Ishikawa (cell line): ENCODE measurements at regions not wholly inside any gene's neighbourhood (a gene's known extent, or its start where the extent isn't known, plus 50 kb on each side); places are given as distances from the start of the nearest gene placed in this dataset.

ENCODE experiments used
- CEBPB ChIP-seq: IDR thresholded peaks from 2 replicates; pipeline ENCODE4 v1.6.1; 2012
- CREB1 ChIP-seq: IDR thresholded peaks from 2 replicates; pipeline ENCODE4 v1.6.1; 2012; ENCODE audit warnings: low read depth
- EGR1 ChIP-seq: IDR thresholded peaks from 2 replicates; pipeline ENCODE4 v1.6.1; 2012
- EP300 ChIP-seq: IDR thresholded peaks from 2 replicates; pipeline ENCODE4 v1.6.1; 2012; ENCODE audit warnings: borderline replicate concordance
- FOXM1 ChIP-seq: IDR thresholded peaks from 2 replicates; pipeline ENCODE4 v1.6.1; 2012; ENCODE audit warnings: low read depth, borderline replicate concordance
- MAX ChIP-seq: IDR thresholded peaks from 2 replicates; pipeline ENCODE4 v1.6.1; 2012
- NFIC ChIP-seq: IDR thresholded peaks from 2 replicates; pipeline ENCODE4 v1.6.1; 2012
- RAD21 ChIP-seq: IDR thresholded peaks from 2 replicates; pipeline ENCODE4 v1.6.1; 2012; ENCODE audit warnings: low read depth
- REST ChIP-seq: IDR thresholded peaks from 2 replicates; pipeline ENCODE4 v1.6.1; 2012; ENCODE audit warnings: low read depth, mild to moderate bottlenecking
- TAF1 ChIP-seq: IDR thresholded peaks from 2 replicates; pipeline ENCODE4 v1.6.1; 2012; ENCODE audit warnings: low read depth, mild to moderate bottlenecking
- TCF12 ChIP-seq: IDR thresholded peaks from 2 replicates; pipeline ENCODE4 v1.6.1; 2012; ENCODE audit warnings: low read depth
- TEAD4 ChIP-seq: IDR thresholded peaks from 2 replicates; pipeline ENCODE4 v1.6.1; 2012
- USF1 ChIP-seq: IDR thresholded peaks from 2 replicates; pipeline ENCODE4 v1.6.1; 2012
- YY1 ChIP-seq: IDR thresholded peaks from 2 replicates; pipeline ENCODE4 v1.6.1; 2012; ENCODE audit warnings: low read depth
- ZBTB7A ChIP-seq: IDR thresholded peaks from 2 replicates; pipeline ENCODE4 v1.6.1; 2012; ENCODE audit warnings: low read depth

- no peak for TF ChIP-seq TAF1
- TF ChIP-seq USF1 = no peak
- TF ChIP-seq EP300 = no peak
- TF ChIP-seq TEAD4 = no peak
- TF ChIP-seq FOXM1 = no peak
- TF ChIP-seq YY1 = no peak
- no peak for TF ChIP-seq CEBPB
- TF ChIP-seq CREB1 = no peak
- TF ChIP-seq MAX = no peak
- TF ChIP-seq TCF12 = no peak
- no peak for TF ChIP-seq REST
- TF ChIP-seq ZBTB7A = no peak
- TF ChIP-seq EGR1 = no peak
- TF ChIP-seq NFIC = no peak
- no peak for TF ChIP-seq RAD21
These were observed 106.8 kb upstream of the B3GAT1 start for GRCh38 chr11:134518616-134519389.

GRCh38 chr11:134517621-134518293 lies 105.7 kb upstream of the B3GAT1 start:
- TF ChIP-seq TEAD4 (no peak), CEBPB (no peak), EGR1 (no peak), MAX (no peak), EP300 (no peak), REST (no peak), YY1 (no peak), USF1 (no peak), TCF12 (no peak), FOXM1 (no peak), CREB1 (no peak), TAF1 (no peak), ZBTB7A (no peak), NFIC (no peak), RAD21 (no peak)

- TF ChIP-seq TCF12 = no peak
These were observed 105.1 kb upstream of the B3GAT1 start for GRCh38 chr11:134517115-134517514.

- no peak for TF ChIP-seq TEAD4
- no peak for TF ChIP-seq RAD21
- TF ChIP-seq YY1 = no peak
- TF ChIP-seq CREB1 = no peak
- no peak for TF ChIP-seq TCF12
- TF ChIP-seq EGR1 = no peak
- TF ChIP-seq MAX = no peak
- no peak for TF ChIP-seq TAF1
- TF ChIP-seq EP300 = no peak
- TF ChIP-seq USF1 = no peak
- no peak for TF ChIP-seq FOXM1
These were observed 104.5 kb upstream of the B3GAT1 start for GRCh38 chr11:134516529-134516928.
